NCI-H2196 (cell line): ENCODE measurements at regions not wholly inside any gene's neighbourhood (a gene's known extent, or its start where the extent isn't known, plus 50 kb on each side); places are given as distances from the start of the nearest gene placed in this dataset.
"Not testable (repeated sequence)": the region's sequence is repeated elsewhere in the genome, so short reads cannot be mapped to it uniquely, and the experiment has no call there.

Source experiments
- DNase-seq: peaks from one replicate; lab custom pipeline; 2025; ENCODE audit not compliant: unreplicated experiment; lab: John Stamatoyannopoulos, UW

GRCh38 chr6:5840734-5841390 lies 165.9 kb downstream of the NRN1 start:
- no peak for DNase-seq

DNA sequence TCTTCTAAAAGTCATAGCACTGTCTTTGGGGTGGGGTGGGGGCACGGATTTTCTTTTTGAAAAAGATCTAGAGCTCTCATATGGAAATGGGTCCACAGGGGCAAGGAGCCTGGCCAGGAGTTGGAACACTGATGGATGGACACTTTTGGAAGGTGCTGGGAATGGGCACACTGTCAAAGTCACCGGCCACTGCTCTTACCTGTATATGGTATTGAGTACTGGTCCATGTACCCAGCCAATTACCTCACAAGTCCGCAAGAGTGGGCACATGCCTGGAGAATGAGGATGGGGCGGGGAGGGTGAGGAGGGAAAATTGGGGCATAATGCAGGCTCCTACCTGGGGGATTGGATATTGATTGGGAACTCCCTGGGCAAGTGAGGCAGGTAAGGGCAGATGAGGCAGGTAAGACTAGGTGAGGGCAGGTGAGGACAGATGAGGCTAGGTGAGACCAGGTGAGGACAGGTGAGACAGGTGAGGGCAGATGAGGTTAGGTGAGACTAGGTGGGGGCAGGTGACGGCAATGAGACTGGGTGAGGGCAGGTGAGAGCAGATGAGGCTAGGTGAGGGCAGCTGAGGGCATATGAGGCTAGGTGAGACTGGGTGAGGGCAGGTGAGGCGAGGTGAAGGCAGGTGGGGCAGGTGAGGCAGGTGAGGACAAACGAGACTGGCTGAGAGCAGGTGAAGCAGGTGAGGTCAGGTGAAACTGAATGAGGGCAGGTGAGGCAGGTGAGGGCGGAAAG lies 167.9 kb downstream of the NRN1 start:
- DNase-seq = no peak

- DNase-seq = no peak
These were observed 169.4 kb downstream of the NRN1 start for GRCh38 chr6:5837323-5837722.

DNA sequence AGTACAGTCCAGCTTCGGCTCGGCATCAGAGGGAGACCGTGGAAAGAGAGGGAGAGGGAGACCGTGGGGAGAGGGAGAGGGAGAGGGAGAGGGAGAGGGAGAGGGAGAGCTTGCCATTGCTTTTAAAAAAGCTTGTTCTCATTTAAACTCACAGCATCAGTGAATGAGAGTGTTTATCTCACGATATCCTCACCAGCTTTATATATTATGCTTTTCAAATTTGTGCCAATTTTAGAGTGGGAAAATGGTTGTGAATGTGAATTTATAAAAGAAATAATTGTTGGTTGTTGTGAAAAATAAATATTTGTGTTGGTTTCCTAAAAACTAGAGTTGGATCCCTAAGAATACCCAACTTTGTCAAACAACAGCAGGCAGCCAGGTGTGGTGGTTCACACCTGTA lies 170.1 kb downstream of the NRN1 start:
- not testable (repeated sequence) for DNase-seq

DNA sequence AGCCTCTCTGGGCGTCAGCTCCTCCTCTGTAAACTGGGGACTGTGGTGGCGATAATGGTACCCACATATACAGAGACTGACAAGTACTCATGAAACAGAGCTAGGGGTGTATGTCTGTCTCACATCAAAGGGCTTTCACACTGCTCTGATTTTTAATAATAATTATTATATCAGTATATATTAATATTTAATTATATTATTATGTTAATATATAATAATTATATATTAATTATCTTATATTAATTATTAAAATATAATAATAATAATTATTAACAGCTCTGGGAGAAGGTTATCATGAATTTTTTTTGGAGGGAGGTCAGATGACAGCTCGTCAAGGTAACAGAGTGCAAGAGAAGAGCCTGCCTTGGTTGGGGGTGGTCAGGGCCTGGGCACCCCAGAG lies 173.6 kb downstream of the NRN1 start:
- DNase-seq = no peak

- no peak for DNase-seq
These were observed 174.1 kb downstream of the NRN1 start for GRCh38 chr6:5832668-5833067.

DNA sequence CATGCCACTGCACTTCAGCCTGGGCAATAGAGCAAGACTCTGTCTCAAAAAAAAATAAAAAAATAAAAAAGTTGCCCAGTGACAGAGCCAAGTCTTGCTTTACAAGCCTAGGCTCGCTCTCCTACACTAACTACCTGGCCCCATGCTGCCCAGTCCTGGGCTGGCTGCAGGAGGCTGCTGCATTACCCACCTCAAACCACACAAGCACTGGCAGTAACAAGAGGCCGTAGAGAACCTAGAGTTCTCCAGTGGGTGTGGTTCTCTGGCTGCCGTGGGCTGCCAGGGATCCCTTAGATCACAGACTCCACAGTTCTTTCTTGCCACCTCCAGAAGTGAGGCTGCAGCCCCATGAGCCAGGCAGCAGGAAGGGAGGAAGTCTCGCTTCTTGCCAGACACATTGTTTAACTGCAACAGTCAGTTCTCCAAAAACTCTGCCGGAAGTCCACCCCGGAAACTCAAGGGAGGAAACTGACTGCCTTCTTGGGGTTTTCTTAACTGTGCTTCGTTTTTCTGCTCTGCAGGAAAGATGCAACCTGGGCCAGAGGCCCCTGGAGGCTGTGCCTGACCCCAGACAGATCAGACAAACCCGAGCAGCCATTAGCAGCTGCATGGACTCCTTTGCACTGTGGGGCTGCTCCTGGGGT lies 175.4 kb downstream of the NRN1 start:
- not testable (repeated sequence) for DNase-seq

- no peak for DNase-seq
These were observed 178.4 kb downstream of the NRN1 start for GRCh38 chr6:5828296-5828695.

DNA sequence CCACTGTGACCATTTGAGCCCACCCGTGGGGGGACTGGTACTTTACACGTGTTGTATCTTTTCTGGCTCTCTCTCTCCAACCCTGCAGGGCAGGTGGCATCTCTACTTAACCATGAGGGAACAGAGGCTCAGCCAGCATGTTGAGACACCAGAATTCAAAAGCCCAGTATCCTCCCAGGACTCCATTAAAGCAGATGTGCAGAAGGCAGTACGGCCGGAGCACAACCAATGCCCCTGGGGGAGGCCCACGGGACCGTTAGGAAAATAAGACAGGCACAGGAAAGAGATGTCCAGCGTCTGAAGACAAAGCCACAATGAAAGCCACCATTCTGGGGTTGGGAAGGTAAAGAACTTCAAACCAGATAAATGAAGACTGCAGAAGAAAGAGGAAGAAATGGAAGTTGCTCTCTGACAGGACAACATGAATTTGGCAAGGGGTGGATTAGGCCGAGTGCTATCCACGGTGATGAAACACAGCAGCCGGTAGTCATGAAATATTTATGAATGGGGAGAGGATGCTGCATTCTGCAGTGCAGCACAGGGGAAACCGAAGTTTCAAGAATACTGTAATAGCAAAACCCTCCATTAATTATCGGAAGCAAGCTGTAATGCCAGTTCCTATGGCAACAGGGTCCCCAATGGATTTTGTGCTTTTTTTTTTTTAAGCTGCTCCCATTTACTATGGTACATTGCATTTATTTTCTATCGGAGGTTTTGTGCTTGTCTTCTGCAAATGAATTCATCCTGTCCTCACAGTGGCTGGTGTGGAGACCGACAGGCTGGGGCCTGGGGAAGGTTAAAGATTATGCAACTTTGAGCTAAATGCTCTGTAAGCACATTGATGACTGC lies 179.4 kb downstream of the NRN1 start:
- DNase-seq = no peak

DNA sequence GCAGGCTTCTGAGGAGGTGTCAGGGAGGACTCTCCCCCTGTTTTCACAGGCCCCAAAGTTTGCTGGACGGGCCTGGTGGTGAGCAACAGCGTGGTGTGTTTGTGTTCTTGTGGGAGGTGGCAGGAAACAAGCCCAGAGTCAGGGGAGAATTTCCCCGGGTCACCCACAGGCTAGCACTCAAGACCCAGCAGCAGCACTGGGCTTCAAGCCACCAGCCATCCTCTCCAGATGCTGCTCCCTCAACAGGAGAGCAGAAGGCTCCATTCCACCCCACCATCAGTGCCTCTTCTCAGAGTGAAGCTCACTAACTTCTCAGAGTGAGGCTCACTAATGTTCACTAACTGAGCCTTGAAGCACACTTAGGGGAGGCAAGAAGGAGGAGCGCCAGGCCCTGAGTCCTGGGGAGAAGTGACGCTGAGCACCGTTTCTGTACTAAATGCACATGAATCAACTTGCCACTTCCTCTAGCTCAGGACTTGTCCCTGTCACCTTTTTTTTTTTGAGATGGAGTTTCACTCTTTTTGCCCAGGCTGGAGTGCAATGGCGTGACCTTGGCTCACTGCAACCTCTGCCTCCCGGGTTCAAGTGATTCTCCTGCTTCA lies 182.2 kb downstream of the NRN1 start:
- DNase-seq = not testable (repeated sequence)
